ENCODE measurements at regions not wholly inside any gene's neighbourhood (a gene's known extent, or its start where the extent isn't known, plus 50 kb on each side); places are given as distances from the start of the nearest gene placed in this dataset.
"Not testable (repeated sequence)": the region's sequence is repeated elsewhere in the genome, so short reads cannot be mapped to it uniquely, and the experiment has no call there.

GRCh38 chr7:118869141-118869540 lies 644.6 kb downstream of the ANKRD7 start:
- TF ChIP-seq, protein P1, sequence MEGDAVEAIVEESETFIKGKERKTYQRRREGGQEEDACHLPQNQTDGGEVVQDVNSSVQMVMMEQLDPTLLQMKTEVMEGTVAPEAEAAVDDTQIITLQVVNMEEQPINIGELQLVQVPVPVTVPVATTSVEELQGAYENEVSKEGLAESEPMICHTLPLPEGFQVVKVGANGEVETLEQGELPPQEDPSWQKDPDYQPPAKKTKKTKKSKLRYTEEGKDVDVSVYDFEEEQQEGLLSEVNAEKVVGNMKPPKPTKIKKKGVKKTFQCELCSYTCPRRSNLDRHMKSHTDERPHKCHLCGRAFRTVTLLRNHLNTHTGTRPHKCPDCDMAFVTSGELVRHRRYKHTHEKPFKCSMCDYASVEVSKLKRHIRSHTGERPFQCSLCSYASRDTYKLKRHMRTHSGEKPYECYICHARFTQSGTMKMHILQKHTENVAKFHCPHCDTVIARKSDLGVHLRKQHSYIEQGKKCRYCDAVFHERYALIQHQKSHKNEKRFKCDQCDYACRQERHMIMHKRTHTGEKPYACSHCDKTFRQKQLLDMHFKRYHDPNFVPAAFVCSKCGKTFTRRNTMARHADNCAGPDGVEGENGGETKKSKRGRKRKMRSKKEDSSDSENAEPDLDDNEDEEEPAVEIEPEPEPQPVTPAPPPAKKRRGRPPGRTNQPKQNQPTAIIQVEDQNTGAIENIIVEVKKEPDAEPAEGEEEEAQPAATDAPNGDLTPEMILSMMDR (IDR thresholded peaks at IDR 0.05 in 2 of 3, conservative IDR thresholded peaks at IDR 0.05 in 1 of 3; ENCODE audit: control insufficient read depth in 2 of 3, extremely low read depth in 1 of 3, insufficient read depth in 1 of 3, low read depth in 3 of 3, low read length in 3 of 3), result not testable (repeated sequence)
- not testable (repeated sequence) for TF ChIP-seq YY1 (IDR thresholded peaks at IDR 0.05; ENCODE audit: low read depth, low read length); SMC3 (IDR thresholded peaks at IDR 0.05; ENCODE audit: borderline replicate concordance, low read length); NFYA (IDR thresholded peaks at IDR 0.05; ENCODE audit: borderline replicate concordance, low read depth, low read length); SP1 (IDR thresholded peaks at IDR 0.05; ENCODE audit: low read depth, low read length); PBX3 (IDR thresholded peaks at IDR 0.05; ENCODE audit: insufficient replicate concordance, low read depth, low read length); ZNF274 (IDR thresholded peaks at IDR 0.05; ENCODE audit: insufficient read depth, insufficient read length)
